ENCODE measurements at regions not wholly inside any gene's neighbourhood (a gene's known extent, or its start where the extent isn't known, plus 50 kb on each side); places are given as distances from the start of the nearest gene placed in this dataset.

- no peak overlapping the region for H3K56ac ChIP-seq (ENCODE audit: insufficient read length, low read depth, low read length)
- H2BK5ac ChIP-seq (ENCODE audit: insufficient read length, low read length), result no peak overlapping the region
- Mint-ChIP-seq H3K9me3 (peaks cover 44 to 49% of the 10 kb centered on the region in 2 experiments), H3K4me1 (peaks cover 7% of the 10 kb centered on the region in 2 experiments), H3K36me3 (ENCODE audit: insufficient read depth in 1 of 3, low read depth in 3 of 3) (no peaks in the 10 kb centered on the region; a peak in 1 of 7 replicates), H3K27ac (no peak overlapping the region), H3K27me3 (ENCODE audit: low read depth) (no peaks in the 10 kb centered on the region), H3K4me3 (no peak overlapping the region)
- no peaks in the 10 kb centered on the region for H3K79me2 ChIP-seq (ENCODE audit: insufficient read depth, low read length)
- H2BK120ac ChIP-seq (ENCODE audit: low read depth, low read length, poor library complexity, severe bottlenecking), result no peak overlapping the region
- no peak overlapping the region for H3K4me2 ChIP-seq (ENCODE audit: insufficient read depth, insufficient read length, low read length)
- no CpG with 5 or more reads among the region's 4 CpGs for WGBS (ENCODE audit: extremely low coverage, insufficient read length, low lambda C conversion rate)
- H3K23ac ChIP-seq (ENCODE audit: insufficient read length, low read depth, low read length), result no peak overlapping the region
- no peaks in the 10 kb centered on the region for H3K27me3 ChIP-seq (ENCODE audit: insufficient read depth, low read length)
- no peaks in the 10 kb centered on the region for H3K23me2 ChIP-seq (ENCODE audit: insufficient read length, low read depth, low read length, poor library complexity, severe bottlenecking)
- H4K91ac ChIP-seq (ENCODE audit: insufficient read length, low read depth, low read length), result no peak overlapping the region
- no peak overlapping the region for H2AFZ ChIP-seq (ENCODE audit: low read length)
- H4K5ac ChIP-seq (ENCODE audit: insufficient read length, low read depth, low read length), result no peak overlapping the region
- no peaks in the 10 kb centered on the region for H3K9me3 ChIP-seq (ENCODE audit: control insufficient read depth, low read depth, low read length)
- no peak overlapping the region for H3K14ac ChIP-seq (ENCODE audit: insufficient read depth, low read length)
- no peaks in the 10 kb centered on the region for H4K20me1 ChIP-seq (ENCODE audit: control insufficient read depth, insufficient read depth, insufficient read length)
- H3T11ph ChIP-seq (ENCODE audit: low read length), result no peak overlapping the region
- H2BK12ac ChIP-seq (ENCODE audit: insufficient read length, low read depth, low read length), result no peak overlapping the region
- 0 out of 2 replicates have a peak, but pooled peaks cover 7% of the 10 kb centered on the region for H3K4me1 ChIP-seq (ENCODE audit: insufficient read depth, low read length)
- no peak overlapping the region for H3K27ac ChIP-seq (ENCODE audit: insufficient read length, low read depth, low read length)
- no peak for TF ChIP-seq CTCF (conservative IDR thresholded peaks at IDR 0.05)
- H4K8ac ChIP-seq (replicated peaks; ENCODE audit: insufficient read length, low read depth, low read length), result no peak overlapping the region
- no peak overlapping the region for H2BK15ac ChIP-seq (ENCODE audit: low read depth, low read length)
- H3K18ac ChIP-seq (ENCODE audit: insufficient read length, low read depth, low read length), result no peak overlapping the region
- no peak overlapping the region for H3K9ac ChIP-seq (ENCODE audit: extremely low read depth, insufficient read length, low read length)
- DNase-seq, result no peak
- H3K4ac ChIP-seq (ENCODE audit: low read depth, low read length), result no peak overlapping the region
- no peak overlapping the region for H2AK5ac ChIP-seq (ENCODE audit: insufficient read length, low read length)
- H2BK20ac ChIP-seq (ENCODE audit: low read depth, low read length, poor library complexity, severe bottlenecking), result no peak overlapping the region
- H3K79me1 ChIP-seq (ENCODE audit: insufficient read depth, low read depth, low read length, poor library complexity, severe bottlenecking), result no peaks in the 10 kb centered on the region
Measured at GRCh38 chrX:45719751-45720501, 519.2 kb upstream of the DIPK2B start.
